ENCODE measurements at regions not wholly inside any gene's neighbourhood (a gene's known extent, or its start where the extent isn't known, plus 50 kb on each side); places are given as distances from the start of the nearest gene placed in this dataset.
A peak's percentile ranks its signal among the peaks of the same experiment; 100 is the strongest.
"Not testable (repeated sequence)": the region's sequence is repeated elsewhere in the genome, so short reads cannot be mapped to it uniquely, and the experiment has no call there.

- DNase-seq: no peak
Observed at GRCh38 chr13:44746690-44747089, 170.6 kb upstream of the TSC22D1 start.

GRCh38 chr13:44744880-44745633 lies 168.9 kb upstream of the TSC22D1 start:
- DNase-seq: no peak

GRCh38 chr13:44739539-44739938 lies 163.4 kb upstream of the TSC22D1 start:
- no peak for DNase-seq

- DNase-seq: no peak
Observed at GRCh38 chr13:44739120-44739519, 163.0 kb upstream of the TSC22D1 start.

- no peak for DNase-seq
Observed at GRCh38 chr13:44738463-44738862, 162.3 kb upstream of the TSC22D1 start.

GRCh38 chr13:44735806-44736205 lies 159.7 kb upstream of the TSC22D1 start:
- DNase-seq: no peak

- peak; percentile 37 for DNase-seq
Observed at GRCh38 chr13:44734201-44734707, 158.1 kb upstream of the TSC22D1 start.

GRCh38 chr13:44732503-44733098 lies 156.5 kb upstream of the TSC22D1 start:
- no peak for DNase-seq

GRCh38 chr13:44730851-44731250 lies 154.7 kb upstream of the TSC22D1 start:
- DNase-seq: no peak

- no peak for DNase-seq
Observed at GRCh38 chr13:44730099-44730498, 154.0 kb upstream of the TSC22D1 start.

GRCh38 chr13:44727591-44727990 lies 151.5 kb upstream of the TSC22D1 start:
- not testable (repeated sequence) for DNase-seq

GRCh38 chr13:44726778-44727177 lies 150.6 kb upstream of the TSC22D1 start:
- no peak for DNase-seq

- DNase-seq: peak; percentile 35
Observed at GRCh38 chr13:44726214-44726613, 150.1 kb upstream of the TSC22D1 start.

GRCh38 chr13:44719857-44720671 lies 143.9 kb upstream of the TSC22D1 start:
- DNase-seq: no peak

- DNase-seq: no peak
Observed at GRCh38 chr13:44718467-44718866, 142.3 kb upstream of the TSC22D1 start.

GRCh38 chr13:44715287-44716230 lies 139.4 kb upstream of the TSC22D1 start:
- peak; percentile 66 for DNase-seq

GRCh38 chr13:44713788-44714469 lies 137.8 kb upstream of the TSC22D1 start:
- no peak for DNase-seq

- DNase-seq: no peak
Observed at GRCh38 chr13:44711706-44712105, 135.6 kb upstream of the TSC22D1 start.

- DNase-seq: no peak
Observed at GRCh38 chr13:44710576-44710975, 134.4 kb upstream of the TSC22D1 start.

GRCh38 chr13:44704811-44705210 lies 128.7 kb upstream of the TSC22D1 start:
- not testable (repeated sequence) for DNase-seq

GRCh38 chr13:44703371-44703770 lies 127.2 kb upstream of the TSC22D1 start:
- DNase-seq: no peak

GRCh38 chr13:44698066-44698465 lies 121.9 kb upstream of the TSC22D1 start:
- no peak for DNase-seq

Data from NCI-H446 treated with DMSO at 0.1 percent for 48 hours (cell line).